ENCODE measurements at regions not wholly inside any gene's neighbourhood (a gene's known extent, or its start where the extent isn't known, plus 50 kb on each side); places are given as distances from the start of the nearest gene placed in this dataset.

DNA sequence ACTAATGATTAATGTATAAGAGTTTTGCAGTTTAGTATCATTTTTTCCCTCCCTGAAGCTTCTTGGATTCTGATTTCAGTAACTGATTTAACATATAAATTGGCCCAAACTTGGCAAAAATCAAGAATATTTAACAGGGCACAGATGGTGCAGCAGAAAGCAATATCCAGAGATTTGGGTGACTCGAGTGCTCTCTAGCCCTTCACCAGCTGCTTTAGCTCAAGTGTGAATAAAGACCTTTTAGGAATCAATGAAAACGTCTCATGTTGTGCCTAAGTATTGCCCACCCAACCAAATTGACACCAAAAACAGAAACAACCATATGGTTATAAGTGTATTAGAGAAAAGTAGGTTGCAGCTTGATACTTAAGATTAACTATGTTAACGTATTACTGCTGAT is 933.4 kb upstream of the PTPRD start:
- TF ChIP-seq, protein P1, sequence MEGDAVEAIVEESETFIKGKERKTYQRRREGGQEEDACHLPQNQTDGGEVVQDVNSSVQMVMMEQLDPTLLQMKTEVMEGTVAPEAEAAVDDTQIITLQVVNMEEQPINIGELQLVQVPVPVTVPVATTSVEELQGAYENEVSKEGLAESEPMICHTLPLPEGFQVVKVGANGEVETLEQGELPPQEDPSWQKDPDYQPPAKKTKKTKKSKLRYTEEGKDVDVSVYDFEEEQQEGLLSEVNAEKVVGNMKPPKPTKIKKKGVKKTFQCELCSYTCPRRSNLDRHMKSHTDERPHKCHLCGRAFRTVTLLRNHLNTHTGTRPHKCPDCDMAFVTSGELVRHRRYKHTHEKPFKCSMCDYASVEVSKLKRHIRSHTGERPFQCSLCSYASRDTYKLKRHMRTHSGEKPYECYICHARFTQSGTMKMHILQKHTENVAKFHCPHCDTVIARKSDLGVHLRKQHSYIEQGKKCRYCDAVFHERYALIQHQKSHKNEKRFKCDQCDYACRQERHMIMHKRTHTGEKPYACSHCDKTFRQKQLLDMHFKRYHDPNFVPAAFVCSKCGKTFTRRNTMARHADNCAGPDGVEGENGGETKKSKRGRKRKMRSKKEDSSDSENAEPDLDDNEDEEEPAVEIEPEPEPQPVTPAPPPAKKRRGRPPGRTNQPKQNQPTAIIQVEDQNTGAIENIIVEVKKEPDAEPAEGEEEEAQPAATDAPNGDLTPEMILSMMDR (IDR thresholded peaks at IDR 0.05) = no peak
- no peak for TF ChIP-seq POLR2A (IDR thresholded peaks at IDR 0.05)
- TF ChIP-seq POLR2AphosphoS5 (IDR thresholded peaks at IDR 0.05; ENCODE audit: insufficient read depth in 1 of 2, low read depth in 1 of 2) = no peak
- H3K27me3 ChIP-seq = no peaks in the 10 kb centered on the region
- no peaks in the 10 kb centered on the region for H3K36me3 ChIP-seq
- no peak overlapping the region for H3K4me3 ChIP-seq
- H3K9me3 ChIP-seq = no peaks in the 10 kb centered on the region
- no peaks in the 10 kb centered on the region for H3K4me1 ChIP-seq
- intact Hi-C loops (cut with DNase I) = no loop called here
- no peak overlapping the region for H3K27ac ChIP-seq
- DNase-seq (ENCODE audit: extremely low spot score in 2 of 2) = no peak

DNA sequence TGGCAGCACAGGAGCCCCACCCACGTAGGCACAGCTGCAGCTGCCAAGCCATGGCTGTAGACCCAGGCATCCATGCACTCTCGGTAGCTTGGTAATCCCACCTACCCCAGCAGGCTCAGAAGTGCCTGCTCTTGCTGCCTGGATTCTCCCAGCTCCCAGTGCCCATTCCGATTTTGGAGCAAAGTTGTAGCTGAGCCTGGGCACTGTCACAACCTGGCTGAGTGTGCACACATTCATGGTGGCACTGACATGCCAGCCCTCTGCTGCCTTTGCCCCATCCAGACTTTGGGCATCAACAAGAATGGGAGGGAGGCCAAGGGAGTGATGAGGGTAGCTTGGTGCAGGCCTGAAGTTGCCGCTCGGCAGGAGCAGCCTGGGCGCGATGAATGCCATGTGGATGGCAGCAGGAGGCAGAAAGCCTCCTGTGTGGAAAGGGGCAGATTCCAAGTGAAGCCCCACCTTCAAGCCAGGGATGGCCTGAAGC is 936.6 kb upstream of the PTPRD start:
- Histone ChIP-seq H3K27ac (no peak overlapping the region), H3K4me1 (no peaks in the 10 kb centered on the region), H3K27me3 (no peaks in the 10 kb centered on the region), H3K36me3 (no peaks in the 10 kb centered on the region), H3K4me3 (no peak overlapping the region), H3K9me3 (no peaks in the 10 kb centered on the region)
- no peak for TF ChIP-seq POLR2A (IDR thresholded peaks at IDR 0.05)
- TF ChIP-seq POLR2AphosphoS5 (IDR thresholded peaks at IDR 0.05; ENCODE audit: insufficient read depth in 1 of 2, low read depth in 1 of 2) = no peak
- intact Hi-C loops (cut with DNase I) = no loop called here
- DNase-seq (ENCODE audit: extremely low spot score in 2 of 2) = no peak

DNA sequence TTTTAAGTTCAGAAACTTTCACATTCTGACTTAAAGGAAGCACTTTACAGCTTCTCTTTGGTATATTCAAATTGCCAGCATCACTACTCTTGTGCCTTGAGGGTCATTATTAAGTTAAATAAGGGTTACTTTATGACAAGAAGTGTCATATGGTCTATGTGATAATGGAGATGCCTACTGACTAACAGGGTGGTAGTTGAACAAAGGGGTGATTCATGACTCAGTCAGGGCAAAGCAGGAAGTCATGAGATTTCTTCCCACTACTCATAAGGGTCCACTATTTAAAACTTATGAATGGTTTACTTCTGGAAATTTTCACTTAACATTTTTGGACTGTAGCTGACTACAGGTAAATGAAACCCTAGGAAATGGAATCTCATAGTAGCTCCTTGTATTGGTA is 938.3 kb upstream of the PTPRD start:
- TF ChIP-seq, protein P1 (IDR thresholded peaks at IDR 0.05) = no peak
- TF ChIP-seq POLR2A (IDR thresholded peaks at IDR 0.05) = no peak
- no peak for TF ChIP-seq POLR2AphosphoS5 (IDR thresholded peaks at IDR 0.05; ENCODE audit: insufficient read depth in 1 of 2, low read depth in 1 of 2)
- Histone ChIP-seq H3K4me3 (no peak overlapping the region), H3K4me1 (no peaks in the 10 kb centered on the region), H3K27me3 (no peaks in the 10 kb centered on the region), H3K27ac (no peak overlapping the region), H3K36me3 (no peaks in the 10 kb centered on the region), H3K9me3 (no peaks in the 10 kb centered on the region)
- DNase-seq (ENCODE audit: extremely low spot score in 2 of 2) = no peak
- intact Hi-C loops (cut with DNase I) = no loop called here

DNA sequence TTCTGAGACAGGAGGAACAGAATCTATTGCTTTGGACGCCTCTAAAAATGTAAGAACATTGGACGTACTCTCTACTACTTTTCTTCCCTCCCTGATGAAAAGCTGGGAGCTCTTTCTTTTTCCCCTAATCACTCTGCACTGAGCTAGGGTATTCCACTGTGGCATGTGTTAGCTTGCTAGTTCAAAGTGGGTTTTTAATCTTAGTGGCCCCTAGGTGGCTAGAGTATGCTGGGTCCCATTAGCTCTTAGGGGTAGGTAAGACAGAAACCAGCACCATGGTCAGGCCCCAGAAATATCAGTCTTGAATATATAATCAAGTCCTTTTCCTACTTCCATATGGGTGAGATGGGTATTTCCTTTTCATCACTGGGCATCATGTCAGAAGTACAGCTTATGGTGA is 945.2 kb upstream of the PTPRD start:
- TF ChIP-seq, protein P1 (IDR thresholded peaks at IDR 0.05) = no peak
- TF ChIP-seq POLR2AphosphoS5 (IDR thresholded peaks at IDR 0.05; ENCODE audit: insufficient read depth in 1 of 2, low read depth in 1 of 2) (no peak), POLR2A (IDR thresholded peaks at IDR 0.05) (no peak)
- Histone ChIP-seq H3K9me3 (no peaks in the 10 kb centered on the region), H3K4me3 (no peak overlapping the region), H3K4me1 (no peaks in the 10 kb centered on the region), H3K27me3 (no peaks in the 10 kb centered on the region), H3K27ac (no peak overlapping the region), H3K36me3 (no peaks in the 10 kb centered on the region)
- DNase-seq (ENCODE audit: extremely low spot score in 2 of 2) = no peak
- intact Hi-C loops (cut with DNase I) = no loop called here

DNA sequence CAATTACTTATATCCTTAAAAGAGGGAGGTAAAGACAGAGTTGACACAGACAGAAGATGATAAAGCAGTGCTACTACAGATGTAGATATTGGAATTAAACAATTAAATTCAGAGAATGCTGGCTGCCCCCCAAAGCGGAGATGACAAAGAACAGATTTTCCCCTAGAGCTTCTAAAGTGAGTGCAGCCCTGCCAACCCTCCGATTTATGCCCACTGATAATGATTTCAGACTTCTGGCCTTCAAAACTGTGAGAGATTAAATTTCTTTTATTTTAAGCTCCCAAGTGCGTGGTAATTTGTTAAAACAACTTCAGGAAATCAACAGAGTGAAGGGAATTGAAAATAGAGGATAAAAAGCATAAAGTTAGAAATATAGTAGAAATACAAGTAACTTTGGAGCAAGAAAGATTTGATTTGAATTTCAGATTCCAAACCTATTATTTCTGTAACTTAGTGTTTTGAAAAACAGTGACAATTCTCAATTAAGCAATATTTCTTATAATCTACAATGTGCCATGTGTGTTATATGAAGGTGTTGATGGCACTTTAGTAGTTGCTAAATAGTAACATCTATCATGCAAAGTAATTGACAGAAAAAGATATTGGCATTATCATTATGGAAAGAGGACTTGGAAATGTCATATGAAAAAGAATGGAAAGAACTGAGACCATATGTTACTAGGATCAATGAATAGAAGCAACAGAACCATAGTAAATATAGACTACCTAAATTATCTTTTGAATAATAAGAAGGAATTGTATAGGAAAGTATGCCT is 946.4 kb upstream of the PTPRD start:
- Histone ChIP-seq H3K4me1 (no peaks in the 10 kb centered on the region), H3K27me3 (no peaks in the 10 kb centered on the region), H3K36me3 (no peaks in the 10 kb centered on the region), H3K9me3 (no peaks in the 10 kb centered on the region), H3K27ac (no peak overlapping the region), H3K4me3 (no peak overlapping the region)
- intact Hi-C loops (cut with DNase I) = no loop called here
- no peak for DNase-seq (ENCODE audit: extremely low spot score in 2 of 2)
- TF ChIP-seq, protein P1 (IDR thresholded peaks at IDR 0.05) = no peak
- TF ChIP-seq POLR2A (IDR thresholded peaks at IDR 0.05) (no peak), POLR2AphosphoS5 (IDR thresholded peaks at IDR 0.05; ENCODE audit: insufficient read depth in 1 of 2, low read depth in 1 of 2) (no peak)

Measured in vagina (tissue), 2 donors.